Mammary epithelial cell (primary cell): ENCODE measurements at regions not wholly inside any gene's neighbourhood (a gene's known extent, or its start where the extent isn't known, plus 50 kb on each side); places are given as distances from the start of the nearest gene placed in this dataset.

Experiments
- EZH2 ChIP-seq: IDR thresholded peaks from 2 replicates; pipeline ENCODE4 v1.6.1; 2012; ENCODE audit warnings: low read length, inconsistent platforms, borderline replicate concordance
- TF ChIP-seq, protein P1 (sequence below), 2 donors: IDR thresholded peaks in 1 of 2; conservative IDR thresholded peaks in 1 of 2; 2 replicates each; pipeline ENCODE4 v1.5.1; 2011 to 2012; ENCODE audit warnings: inconsistent platforms in 2 of 2, low read length in 2 of 2, mild to moderate bottlenecking in 2 of 2, control low read depth in 1 of 2, low read depth in 1 of 2; ENCODE audit not compliant: insufficient read depth in 1 of 2; ENCODE audit errors: extremely low read depth in 1 of 2

DNA sequence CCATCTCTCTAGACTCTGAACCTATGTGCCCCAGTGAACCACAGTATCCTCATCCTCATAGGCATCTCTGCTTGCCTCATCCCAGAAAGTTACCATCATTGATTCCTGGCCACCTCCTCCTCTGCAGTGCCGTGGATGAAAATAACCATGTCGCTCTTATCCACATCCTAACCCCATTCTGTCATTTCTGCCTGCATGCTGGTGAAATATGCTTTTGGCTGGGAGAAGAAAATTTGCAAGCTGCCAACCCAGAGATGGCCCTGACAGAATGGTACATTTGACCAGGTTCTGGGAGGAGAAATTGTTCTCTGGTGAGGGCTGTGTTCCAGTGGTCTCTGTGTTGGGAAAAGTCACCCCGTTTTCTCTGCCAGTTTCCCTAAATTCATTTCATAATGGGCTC, 149.7 kb downstream of the NMUR2 start:
- TF ChIP-seq, protein P1, sequence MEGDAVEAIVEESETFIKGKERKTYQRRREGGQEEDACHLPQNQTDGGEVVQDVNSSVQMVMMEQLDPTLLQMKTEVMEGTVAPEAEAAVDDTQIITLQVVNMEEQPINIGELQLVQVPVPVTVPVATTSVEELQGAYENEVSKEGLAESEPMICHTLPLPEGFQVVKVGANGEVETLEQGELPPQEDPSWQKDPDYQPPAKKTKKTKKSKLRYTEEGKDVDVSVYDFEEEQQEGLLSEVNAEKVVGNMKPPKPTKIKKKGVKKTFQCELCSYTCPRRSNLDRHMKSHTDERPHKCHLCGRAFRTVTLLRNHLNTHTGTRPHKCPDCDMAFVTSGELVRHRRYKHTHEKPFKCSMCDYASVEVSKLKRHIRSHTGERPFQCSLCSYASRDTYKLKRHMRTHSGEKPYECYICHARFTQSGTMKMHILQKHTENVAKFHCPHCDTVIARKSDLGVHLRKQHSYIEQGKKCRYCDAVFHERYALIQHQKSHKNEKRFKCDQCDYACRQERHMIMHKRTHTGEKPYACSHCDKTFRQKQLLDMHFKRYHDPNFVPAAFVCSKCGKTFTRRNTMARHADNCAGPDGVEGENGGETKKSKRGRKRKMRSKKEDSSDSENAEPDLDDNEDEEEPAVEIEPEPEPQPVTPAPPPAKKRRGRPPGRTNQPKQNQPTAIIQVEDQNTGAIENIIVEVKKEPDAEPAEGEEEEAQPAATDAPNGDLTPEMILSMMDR (conservative IDR thresholded peaks at IDR 0.05 in 1 of 2, IDR thresholded peaks at IDR 0.05 in 1 of 2; ENCODE audit: extremely low read depth in 1 of 2, insufficient read depth in 1 of 2, low read depth in 1 of 2, low read length in 2 of 2), result no peak
- no peak for TF ChIP-seq EZH2
